RWPE1 (cell line): ENCODE measurements at regions not wholly inside any gene's neighbourhood (a gene's known extent, or its start where the extent isn't known, plus 50 kb on each side); places are given as distances from the start of the nearest gene placed in this dataset.

Source experiments
- CTCF ChIA-PET: fragments of 350-600 bp; sonication (Branson Sonifier 250); formaldehyde crosslinking; extraction: SDS; loops from one replicate; lab custom pipeline; 2021; lab: Yijun Ruan, JAX
- POLR2A ChIA-PET: fragments of 400-600 bp; formaldehyde crosslinking; extraction: SDS; loops from one replicate; lab custom pipeline; 2020; ENCODE audit warnings: antibody characterized with exemption; ENCODE audit not compliant: low non-redundant PET; lab: Yijun Ruan, JAX
- DNase-seq: peaks from one replicate; pipeline ENCODE4 v3.0.0; 2012; ENCODE audit warnings: low spot score
- H3K27ac ChIP-seq: fragments of 450-650 bp; 2 replicates; pipeline ENCODE4 v1.5.1; 2017
- TF ChIP-seq, protein P1 (sequence below): fragments of 450-650 bp; conservative IDR thresholded peaks from 2 replicates; pipeline ENCODE4 v1.5.1; 2017; ENCODE audit warnings: low read depth, mild to moderate bottlenecking

DNA sequence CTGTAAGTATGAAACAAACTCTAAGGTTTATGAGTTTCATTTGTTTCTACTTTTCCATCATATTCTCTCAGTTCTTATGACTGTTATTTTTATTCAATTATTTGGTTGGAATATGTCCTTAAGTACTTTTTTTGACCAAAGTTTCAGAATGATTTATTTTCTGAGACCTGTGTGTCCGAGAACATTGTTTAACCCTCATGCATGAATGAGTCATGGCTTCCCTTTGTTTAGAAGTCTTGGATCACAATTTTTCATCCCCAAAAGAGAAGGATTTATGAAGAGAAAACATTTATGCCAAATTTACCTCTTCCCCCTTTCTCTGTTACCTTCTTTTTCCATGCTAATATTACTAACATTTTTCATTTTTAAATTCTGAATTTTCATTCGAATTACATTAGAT, 518.0 kb upstream of the NR2F2 start:
- TF ChIP-seq, protein P1, sequence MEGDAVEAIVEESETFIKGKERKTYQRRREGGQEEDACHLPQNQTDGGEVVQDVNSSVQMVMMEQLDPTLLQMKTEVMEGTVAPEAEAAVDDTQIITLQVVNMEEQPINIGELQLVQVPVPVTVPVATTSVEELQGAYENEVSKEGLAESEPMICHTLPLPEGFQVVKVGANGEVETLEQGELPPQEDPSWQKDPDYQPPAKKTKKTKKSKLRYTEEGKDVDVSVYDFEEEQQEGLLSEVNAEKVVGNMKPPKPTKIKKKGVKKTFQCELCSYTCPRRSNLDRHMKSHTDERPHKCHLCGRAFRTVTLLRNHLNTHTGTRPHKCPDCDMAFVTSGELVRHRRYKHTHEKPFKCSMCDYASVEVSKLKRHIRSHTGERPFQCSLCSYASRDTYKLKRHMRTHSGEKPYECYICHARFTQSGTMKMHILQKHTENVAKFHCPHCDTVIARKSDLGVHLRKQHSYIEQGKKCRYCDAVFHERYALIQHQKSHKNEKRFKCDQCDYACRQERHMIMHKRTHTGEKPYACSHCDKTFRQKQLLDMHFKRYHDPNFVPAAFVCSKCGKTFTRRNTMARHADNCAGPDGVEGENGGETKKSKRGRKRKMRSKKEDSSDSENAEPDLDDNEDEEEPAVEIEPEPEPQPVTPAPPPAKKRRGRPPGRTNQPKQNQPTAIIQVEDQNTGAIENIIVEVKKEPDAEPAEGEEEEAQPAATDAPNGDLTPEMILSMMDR = no peak
- CTCF ChIA-PET = no interaction called here
- POLR2A ChIA-PET = no interaction called here
- DNase-seq = no peak
- H3K27ac ChIP-seq = no peak overlapping the region

DNA sequence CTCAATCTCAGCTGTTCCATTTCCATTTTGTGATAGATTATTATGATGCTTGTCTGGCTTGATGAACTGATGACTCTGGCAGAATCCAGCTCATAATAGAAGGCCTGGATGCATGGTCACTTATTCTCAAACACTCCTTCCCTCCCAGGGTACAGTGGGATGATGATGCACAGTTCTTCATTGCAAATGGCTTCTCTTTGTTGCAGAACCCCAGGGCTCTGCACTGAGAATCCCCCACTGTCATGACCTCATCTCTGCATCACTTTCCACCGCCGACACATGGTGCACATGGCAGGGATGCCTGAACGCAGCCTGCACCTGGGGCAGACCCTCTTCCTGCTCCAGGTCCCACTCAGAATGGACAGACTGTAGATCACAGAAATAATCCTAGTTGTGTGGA, 515.6 kb upstream of the NR2F2 start:
- H3K27ac ChIP-seq = no peak overlapping the region
- CTCF ChIA-PET = no interaction called here
- TF ChIP-seq, protein P1 = no peak

DNA sequence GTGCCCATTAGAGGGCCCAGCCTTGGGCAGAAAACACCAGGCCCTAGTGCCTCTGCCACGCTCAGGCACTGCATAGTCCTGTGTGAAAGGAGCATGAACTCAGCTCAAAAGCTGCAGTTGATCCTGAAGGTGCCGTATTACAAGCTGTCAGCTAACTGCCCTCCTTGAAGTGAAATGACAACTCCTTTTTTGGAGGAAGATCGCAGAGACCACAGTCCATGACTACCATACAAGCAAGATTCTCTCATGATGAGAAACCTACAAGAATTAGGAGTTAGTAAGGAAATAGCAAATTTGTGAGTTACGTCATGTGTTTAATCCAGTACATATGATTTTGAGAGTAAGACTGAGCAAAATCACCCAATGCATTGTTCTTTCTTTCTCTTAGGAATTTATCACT, 513.9 kb upstream of the NR2F2 start:
- DNase-seq = no peak
- no peak overlapping the region for H3K27ac ChIP-seq
- ChIA-PET POLR2A (no interaction called here), CTCF (interaction anchor here (0.7 kb wide), 1 partner anchor 529 kb away, joined by 3 read pairs; no protein-coding TSS in a partner anchor)
- TF ChIP-seq, protein P1 = no peak

More for the DNA sequence above, 515.6 kb upstream of the NR2F2 start:
- POLR2A ChIA-PET = no interaction called here
- no peak for DNase-seq

DNA sequence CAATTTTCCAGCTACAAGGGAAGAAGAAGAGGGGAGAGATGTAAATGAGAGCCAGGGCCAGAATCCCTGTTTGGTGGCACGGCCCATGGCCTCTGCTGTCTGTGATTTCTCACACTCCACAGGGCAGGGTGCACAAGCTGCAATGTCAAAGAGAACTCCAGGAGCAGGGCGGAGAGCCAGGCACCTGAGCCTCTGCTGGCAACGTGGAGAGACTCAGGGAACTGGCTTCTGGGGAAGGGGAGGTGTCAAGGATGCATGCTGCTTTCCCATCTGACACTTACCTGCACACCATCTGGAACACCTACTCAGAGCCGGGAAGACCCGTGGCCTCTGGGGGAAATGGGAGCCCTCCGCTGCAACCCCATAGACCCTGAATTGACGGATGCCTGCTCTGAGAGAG, 507.5 kb upstream of the NR2F2 start:
- TF ChIP-seq, protein P1 = no peak
- ChIA-PET CTCF (no interaction called here), POLR2A (no interaction called here)
- no peak overlapping the region for H3K27ac ChIP-seq
- DNase-seq = no peak

DNA sequence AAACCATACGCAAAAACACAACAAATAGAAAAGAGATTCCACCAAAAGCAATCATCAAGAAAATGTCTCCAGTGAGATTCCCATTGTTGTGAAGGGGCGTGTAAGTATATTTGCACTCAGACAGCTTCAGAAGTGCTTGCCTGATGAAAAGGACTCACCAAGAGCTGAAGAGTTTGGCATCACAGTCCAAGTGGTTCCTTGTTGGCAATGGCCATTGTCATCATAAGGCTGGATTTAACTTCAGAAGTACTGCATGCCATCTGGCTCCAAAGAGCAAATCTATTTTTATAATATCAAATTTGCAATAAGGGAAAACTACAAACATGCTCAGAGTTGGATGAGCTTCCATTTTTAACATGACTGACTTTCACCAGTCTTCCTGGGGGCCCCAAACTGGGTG, 505.3 kb upstream of the NR2F2 start:
- DNase-seq = no peak
- POLR2A ChIA-PET = no interaction called here
- CTCF ChIA-PET = interaction anchor here (0.6 kb wide), 2 partner anchors 92 to 1007 kb away, joined by 3 read pairs; no protein-coding TSS in a partner anchor
- no peak overlapping the region for H3K27ac ChIP-seq
- TF ChIP-seq, protein P1 = no peak

DNA sequence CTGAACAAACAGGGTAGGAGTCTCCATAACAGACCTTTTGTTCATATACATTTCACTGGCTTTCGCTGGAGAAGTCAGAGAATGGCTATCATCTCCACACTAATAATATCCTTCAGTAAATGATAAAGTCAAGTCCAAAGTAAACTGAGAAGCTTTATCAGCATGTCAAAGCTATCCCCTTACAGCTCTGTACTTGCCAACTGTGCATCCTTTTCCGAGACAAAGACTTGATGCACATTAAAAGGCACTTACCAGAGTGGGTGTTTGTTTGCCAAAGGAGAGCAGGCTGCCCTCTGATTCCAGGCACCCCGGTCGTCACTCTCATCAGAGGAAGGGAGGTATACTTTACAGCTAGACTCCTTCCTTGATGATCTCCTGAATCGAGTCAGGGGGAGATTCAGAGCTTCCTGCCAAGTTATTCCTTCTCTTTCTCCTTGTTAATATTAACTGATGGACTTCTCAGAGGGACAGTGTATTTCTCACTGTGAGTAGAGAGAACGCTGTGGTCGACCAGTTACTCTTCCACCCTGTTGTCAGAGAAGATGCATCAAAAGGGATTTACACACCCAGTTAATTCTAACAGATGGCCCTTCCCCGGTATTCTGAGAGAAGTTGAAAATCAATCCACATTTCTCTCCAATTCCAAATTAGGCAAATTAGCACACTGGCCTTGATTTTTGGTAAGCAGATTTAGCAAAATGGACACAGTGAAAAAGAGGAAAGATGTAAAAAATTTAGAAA, 504.7 kb upstream of the NR2F2 start:
- ChIA-PET CTCF (interaction anchor here (0.6 kb wide), 2 partner anchors 91 to 1007 kb away, joined by 3 read pairs; no protein-coding TSS in a partner anchor), POLR2A (no interaction called here)
- TF ChIP-seq, protein P1 = no peak
- H3K27ac ChIP-seq = no peak overlapping the region
- no peak for DNase-seq
